IMR-90 (cell line): ENCODE measurements at regions not wholly inside any gene's neighbourhood (a gene's known extent, or its start where the extent isn't known, plus 50 kb on each side); places are given as distances from the start of the nearest gene placed in this dataset.

Experiments used
- BHLHE40 ChIP-seq: fragments of 150-350 bp; IDR thresholded peaks from 2 replicates; pipeline ENCODE4 v1.6.1; 2016; ENCODE audit warnings: mild to moderate bottlenecking, low read depth, low read length
- CHD1 ChIP-seq: IDR thresholded peaks from 2 replicates; pipeline ENCODE4 v1.6.1; 2012; ENCODE audit warnings: low read depth, low read length, improper control_type of control experiment
- MAFK ChIP-seq: IDR thresholded peaks from 2 replicates; pipeline ENCODE4 v1.6.1; 2012; ENCODE audit warnings: low read depth, low read length, improper control_type of control experiment
- MXI1 ChIP-seq: IDR thresholded peaks from 2 replicates; pipeline ENCODE4 v1.6.1; 2012; ENCODE audit warnings: low read depth, mild to moderate bottlenecking, low read length, moderate library complexity, borderline replicate concordance
- POLR2A ChIP-seq: IDR thresholded peaks from 2 replicates; pipeline ENCODE4 v1.6.1; 2012; ENCODE audit warnings: mild to moderate bottlenecking, low read depth, low read length
- RFX5 ChIP-seq: IDR thresholded peaks from 2 replicates; pipeline ENCODE4 v1.8.0; 2012; ENCODE audit warnings: low read depth, mild to moderate bottlenecking, low read length, moderate library complexity
- SMC3 ChIP-seq: fragments of 150-350 bp; IDR thresholded peaks from 2 replicates; pipeline ENCODE4 v1.6.1; 2016; ENCODE audit warnings: low read depth, mild to moderate bottlenecking, antibody characterized with exemption, low read length, moderate library complexity
- TF ChIP-seq, protein P1 (sequence below): conservative IDR thresholded peaks from 2 replicates; pipeline ENCODE4 v1.5.1; 2012; ENCODE audit warnings: mild to moderate bottlenecking, low read depth, low read length, improper control_type of control experiment
- TF ChIP-seq, protein P2 (sequence below): fragments of 150-350 bp; IDR thresholded peaks from 2 replicates; pipeline ENCODE4 v1.6.1; 2016; ENCODE audit warnings: low read depth, mild to moderate bottlenecking, low read length, moderate library complexity, borderline replicate concordance

GRCh38 chr2:118706371-118706770 is 141.1 kb downstream of the EN1 start:
- TF ChIP-seq, protein P1, sequence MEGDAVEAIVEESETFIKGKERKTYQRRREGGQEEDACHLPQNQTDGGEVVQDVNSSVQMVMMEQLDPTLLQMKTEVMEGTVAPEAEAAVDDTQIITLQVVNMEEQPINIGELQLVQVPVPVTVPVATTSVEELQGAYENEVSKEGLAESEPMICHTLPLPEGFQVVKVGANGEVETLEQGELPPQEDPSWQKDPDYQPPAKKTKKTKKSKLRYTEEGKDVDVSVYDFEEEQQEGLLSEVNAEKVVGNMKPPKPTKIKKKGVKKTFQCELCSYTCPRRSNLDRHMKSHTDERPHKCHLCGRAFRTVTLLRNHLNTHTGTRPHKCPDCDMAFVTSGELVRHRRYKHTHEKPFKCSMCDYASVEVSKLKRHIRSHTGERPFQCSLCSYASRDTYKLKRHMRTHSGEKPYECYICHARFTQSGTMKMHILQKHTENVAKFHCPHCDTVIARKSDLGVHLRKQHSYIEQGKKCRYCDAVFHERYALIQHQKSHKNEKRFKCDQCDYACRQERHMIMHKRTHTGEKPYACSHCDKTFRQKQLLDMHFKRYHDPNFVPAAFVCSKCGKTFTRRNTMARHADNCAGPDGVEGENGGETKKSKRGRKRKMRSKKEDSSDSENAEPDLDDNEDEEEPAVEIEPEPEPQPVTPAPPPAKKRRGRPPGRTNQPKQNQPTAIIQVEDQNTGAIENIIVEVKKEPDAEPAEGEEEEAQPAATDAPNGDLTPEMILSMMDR, result no peak
- TF ChIP-seq POLR2A (no peak), MAFK (no peak), BHLHE40 (no peak), CHD1 (no peak), RFX5 (no peak), MXI1 (no peak), SMC3 (no peak)
- TF ChIP-seq, protein P2, sequence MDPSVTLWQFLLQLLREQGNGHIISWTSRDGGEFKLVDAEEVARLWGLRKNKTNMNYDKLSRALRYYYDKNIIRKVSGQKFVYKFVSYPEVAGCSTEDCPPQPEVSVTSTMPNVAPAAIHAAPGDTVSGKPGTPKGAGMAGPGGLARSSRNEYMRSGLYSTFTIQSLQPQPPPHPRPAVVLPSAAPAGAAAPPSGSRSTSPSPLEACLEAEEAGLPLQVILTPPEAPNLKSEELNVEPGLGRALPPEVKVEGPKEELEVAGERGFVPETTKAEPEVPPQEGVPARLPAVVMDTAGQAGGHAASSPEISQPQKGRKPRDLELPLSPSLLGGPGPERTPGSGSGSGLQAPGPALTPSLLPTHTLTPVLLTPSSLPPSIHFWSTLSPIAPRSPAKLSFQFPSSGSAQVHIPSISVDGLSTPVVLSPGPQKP, result no peak
